NCI-H2029 (cell line): ENCODE measurements at regions not wholly inside any gene's neighbourhood (a gene's known extent, or its start where the extent isn't known, plus 50 kb on each side); places are given as distances from the start of the nearest gene placed in this dataset.
"Not testable (repeated sequence)": the region's sequence is repeated elsewhere in the genome, so short reads cannot be mapped to it uniquely, and the experiment has no call there.

ENCODE experiments used
- DNase-seq: peaks from one replicate; lab custom pipeline; 2025; lab: John Stamatoyannopoulos, UW

GRCh38 chr14:46433381-46433780 is 218.2 kb downstream of the RPL10L start:
- no peak for DNase-seq

DNA sequence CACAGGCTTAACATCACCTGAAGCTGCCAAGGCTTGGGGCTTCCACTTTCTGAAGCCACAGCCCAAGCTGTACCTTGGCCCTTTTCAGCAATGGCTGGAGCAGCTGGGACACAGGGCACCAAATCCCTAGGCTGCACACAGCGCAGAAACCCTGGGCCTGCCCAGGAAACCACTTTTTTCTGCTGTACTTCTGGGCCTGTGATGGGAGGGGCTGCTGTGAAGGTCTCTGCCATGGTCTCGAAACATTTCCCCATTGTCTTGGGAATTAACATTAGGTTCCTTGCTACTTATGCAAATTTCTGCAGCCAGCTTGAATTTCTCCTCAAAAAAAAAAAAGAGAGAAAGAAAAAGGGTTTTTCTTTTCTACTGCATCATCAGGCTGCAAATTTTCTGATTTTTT is 219.1 kb downstream of the RPL10L start:
- no peak for DNase-seq

DNA sequence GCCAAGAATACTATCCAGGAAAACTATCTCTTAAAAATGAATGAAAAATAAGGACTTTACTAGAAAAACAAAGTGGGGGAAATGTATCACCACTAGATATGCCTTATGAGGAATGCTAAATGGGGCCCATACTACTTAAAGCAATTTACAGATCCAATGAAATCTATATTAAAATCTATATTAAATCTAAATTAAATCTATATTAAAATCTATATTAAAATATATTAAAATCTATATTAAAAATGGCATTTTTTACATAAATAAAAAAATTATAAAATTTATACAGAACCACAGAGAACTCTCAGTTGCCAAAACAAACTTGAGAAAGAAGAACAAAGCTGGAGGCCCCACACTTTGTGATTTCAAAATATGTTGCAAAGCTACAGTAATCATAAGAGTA is 234.5 kb downstream of the RPL10L start:
- DNase-seq, result no peak

- no peak for DNase-seq
Measured at GRCh38 chr14:46404865-46405811, 246.4 kb downstream of the RPL10L start.

- not testable (repeated sequence) for DNase-seq
Measured at GRCh38 chr14:46402001-46402690, 249.4 kb downstream of the RPL10L start.

GRCh38 chr14:46401066-46401465 is 250.5 kb downstream of the RPL10L start:
- DNase-seq, result no peak

- DNase-seq, result no peak
Measured at GRCh38 chr14:46399049-46399448, 252.5 kb downstream of the RPL10L start.

GRCh38 chr14:46384611-46385010 is 267.0 kb downstream of the RPL10L start:
- no peak for DNase-seq

- no peak for DNase-seq
Measured at GRCh38 chr14:46381674-46382073, 269.9 kb downstream of the RPL10L start.

GRCh38 chr14:46378248-46378647 is 273.3 kb downstream of the RPL10L start:
- DNase-seq, result no peak

DNA sequence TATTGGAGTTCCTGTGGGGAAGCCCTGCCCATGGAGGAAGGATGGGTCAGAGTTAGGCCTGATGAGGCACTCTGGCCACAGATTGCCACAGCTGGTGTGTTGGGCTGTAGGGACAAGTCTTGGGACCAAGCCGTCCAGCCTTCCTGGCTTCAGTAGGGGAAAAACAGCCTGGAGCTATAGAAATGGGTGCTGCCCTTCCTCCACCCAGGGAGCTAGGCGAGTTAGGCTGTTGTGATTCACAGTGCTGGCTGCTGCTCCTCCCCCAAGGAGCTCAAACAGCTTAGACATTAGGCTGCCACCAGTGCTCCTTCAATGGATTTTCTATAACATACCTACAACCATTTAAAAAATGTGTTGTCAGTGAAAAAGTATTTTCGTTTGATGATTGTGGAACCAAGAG is 274.3 kb downstream of the RPL10L start:
- DNase-seq, result no peak

DNA sequence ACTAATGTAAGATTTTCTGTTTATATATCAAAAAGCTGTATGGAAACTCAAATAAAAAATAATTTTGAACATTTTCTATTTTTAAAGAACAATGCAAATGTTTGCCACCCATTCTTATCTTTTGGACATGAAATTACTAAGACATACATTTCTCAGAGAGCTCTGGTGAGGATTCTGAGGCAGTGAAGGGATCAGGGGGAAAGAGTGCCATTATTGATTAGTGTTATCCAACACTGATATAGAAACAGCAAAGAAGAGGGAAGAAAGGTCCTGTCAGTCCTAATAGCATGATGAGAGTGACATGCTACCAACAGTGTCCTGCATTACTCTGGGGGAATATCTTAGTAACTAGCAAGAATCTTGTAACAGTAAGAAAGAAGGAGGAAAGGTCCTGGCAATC is 282.2 kb downstream of the RPL10L start:
- no peak for DNase-seq

DNA sequence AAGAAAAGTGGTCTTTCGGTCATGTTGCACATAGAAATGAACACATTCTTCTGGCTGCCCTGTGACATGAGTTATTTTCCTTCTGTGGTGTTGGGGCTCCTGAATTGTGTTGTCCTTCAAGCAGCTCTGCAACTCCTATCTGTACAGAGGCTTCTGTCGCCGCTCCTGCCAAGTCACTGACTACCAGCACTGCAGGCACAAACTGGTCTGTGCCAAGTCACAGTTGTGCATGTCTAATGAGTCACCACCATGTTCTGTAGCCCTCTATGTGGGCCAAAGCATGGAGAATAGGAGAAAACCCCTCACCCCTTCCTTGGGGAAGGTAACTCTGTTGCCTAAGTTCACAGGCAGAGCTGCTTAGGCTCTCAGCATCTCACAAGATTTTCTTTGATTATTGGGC is 283.3 kb downstream of the RPL10L start:
- no peak for DNase-seq

DNA sequence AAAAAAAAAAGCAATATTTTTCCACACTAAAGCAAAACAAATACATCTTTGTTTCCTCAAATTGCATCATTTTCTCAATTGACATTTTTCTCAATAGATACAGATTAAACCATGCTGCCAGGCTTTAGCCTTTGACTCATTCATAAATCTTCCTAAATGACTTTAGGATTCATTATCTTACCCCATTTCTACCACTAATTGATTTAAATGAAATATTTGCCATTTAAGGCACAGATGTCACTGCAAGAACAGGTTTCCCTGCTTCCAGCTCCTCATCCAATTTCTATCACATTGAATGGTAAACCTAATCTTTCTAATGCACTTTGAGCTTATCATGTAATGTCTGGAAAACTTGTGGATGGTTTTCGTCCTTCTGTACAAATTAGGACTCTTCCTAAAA is 298.7 kb downstream of the RPL10L start:
- no peak for DNase-seq

- DNase-seq, result no peak
Measured at GRCh38 chr14:46344327-46344937, 307.1 kb downstream of the RPL10L start.

DNA sequence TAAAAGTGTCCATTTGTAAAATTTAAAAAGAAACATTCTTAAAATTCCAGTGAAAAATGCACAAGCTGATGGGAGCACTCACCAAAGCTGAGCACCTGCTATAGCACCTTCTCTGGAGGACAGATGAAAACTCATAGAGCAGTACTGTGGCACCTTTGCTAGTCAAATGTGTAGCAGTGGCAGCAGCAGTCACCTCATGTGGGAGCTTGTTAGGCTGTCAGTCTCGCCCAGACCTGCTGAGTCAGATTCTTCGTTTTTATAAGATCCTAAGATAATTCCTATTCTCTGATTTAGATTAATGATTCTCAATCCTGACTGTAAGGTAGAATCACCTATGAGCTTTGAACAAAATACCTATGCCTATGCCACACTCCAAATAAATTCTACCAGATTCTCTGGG is 325.8 kb downstream of the RPL10L start:
- no peak for DNase-seq

DNA sequence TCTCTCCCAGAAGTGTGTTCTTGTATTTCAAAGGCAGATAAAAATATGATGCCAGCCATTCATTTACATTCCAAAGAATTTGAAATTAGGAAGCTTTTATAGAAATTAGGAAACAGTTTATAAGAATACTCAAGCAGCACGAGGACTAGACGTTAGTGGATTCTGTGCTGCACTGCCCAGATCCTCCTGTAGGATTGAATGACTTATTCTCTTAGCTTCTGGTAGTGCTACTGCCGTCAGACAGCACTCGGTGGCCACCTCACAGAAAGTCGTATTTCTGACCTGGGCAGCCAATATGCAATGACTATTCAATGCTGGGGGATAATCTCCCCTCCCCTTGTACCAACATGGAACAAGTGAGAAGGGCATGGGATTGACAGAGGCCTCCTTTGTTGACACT is 326.4 kb downstream of the RPL10L start:
- DNase-seq, result no peak

DNA sequence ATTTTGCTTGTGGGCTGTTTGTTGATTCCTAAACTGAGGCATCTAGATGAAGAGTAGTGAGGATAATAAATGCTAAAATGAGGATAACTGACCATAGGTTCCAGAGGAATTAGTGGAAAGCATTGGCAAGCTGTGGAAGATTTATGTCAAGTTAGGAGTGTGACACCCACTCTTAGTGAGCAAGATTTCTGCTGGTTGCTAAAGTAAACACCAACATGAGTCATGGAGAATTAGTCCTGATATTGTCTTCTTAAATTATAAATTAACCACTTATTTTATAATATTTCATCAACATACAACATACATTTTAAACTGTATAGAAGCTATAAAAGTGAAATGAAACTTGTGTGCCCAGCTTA is 328.2 kb downstream of the RPL10L start:
- no peak for DNase-seq

DNA sequence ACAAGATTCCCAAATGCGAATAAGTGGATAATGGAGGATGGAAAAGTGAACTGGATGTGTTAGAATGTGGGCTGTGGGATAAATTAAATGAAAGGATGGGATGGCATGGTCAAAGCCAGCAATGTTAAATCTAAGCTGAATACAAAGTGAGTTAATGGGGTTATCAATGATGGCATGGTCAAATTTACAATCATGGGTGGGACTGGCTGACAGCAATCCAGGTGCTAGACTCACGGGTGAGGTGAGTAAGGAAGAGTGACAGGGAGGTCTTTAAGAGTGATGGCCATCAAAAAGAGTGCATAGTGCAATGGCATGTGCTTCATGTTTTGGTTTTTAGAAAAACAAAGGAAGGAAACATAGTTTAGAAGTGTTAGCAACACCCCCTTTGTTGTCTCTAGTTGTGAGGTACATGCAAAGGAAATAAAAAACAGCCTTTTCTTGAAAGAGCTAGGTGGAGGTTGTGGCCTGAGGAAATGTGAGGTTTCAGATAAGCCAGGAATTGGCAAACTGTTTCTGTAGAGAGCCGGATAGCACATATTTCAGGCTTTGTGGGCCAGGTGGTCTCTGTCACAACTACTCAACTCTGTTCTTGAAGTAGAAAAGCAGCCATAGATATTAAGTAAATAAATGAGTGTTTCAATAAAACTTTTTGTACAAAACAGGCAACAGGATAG is 328.7 kb downstream of the RPL10L start:
- DNase-seq, result no peak

- no peak for DNase-seq
Measured at GRCh38 chr14:46322076-46322475, 329.5 kb downstream of the RPL10L start.

DNA sequence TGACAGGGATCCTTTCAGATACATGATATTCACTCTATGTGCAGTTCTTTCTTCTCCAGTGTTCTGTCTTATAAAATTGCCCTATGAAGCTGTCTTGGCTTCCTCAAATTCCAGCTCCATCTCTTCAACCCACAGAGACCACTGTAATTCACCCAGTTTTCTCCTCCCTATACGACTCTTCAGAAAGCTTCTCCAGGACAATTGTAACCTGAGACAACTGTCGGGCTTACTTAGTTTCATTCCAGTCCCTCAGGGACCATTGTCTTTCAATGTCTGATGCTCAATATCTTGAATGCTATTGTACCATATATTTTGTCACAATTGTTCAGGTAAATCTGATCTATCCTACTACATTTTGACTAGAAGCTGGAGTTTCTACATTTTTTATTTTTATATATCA is 345.3 kb downstream of the RPL10L start:
- no peak for DNase-seq

- no peak for DNase-seq
Measured at GRCh38 chr14:46300765-46301164, 350.8 kb downstream of the RPL10L start.
